ENCODE measurements at regions not wholly inside any gene's neighbourhood (a gene's known extent, or its start where the extent isn't known, plus 50 kb on each side); places are given as distances from the start of the nearest gene placed in this dataset.

DNA sequence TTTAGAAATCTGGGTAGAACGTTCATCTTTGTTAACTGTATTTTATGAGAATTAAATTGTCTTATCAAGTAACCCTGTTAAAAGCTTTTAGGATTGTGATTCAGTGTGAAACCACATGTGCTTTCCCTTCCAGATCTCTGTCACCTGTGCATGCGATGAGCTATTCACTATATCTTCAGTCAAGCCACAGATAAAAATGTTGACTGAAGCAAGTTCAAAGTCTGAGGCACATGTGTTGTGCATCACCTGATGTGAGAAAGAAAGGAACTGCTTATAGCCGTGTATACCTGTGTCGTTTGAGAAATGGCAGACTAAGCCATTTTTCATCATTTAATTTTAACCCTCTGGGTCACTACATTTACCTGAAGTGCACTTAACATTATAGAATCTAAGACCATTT lies 1088.9 kb upstream of the TENM4 start:
- no peak for DNase-seq

GRCh38 chr11:80525663-80526405 lies 1085.0 kb upstream of the TENM4 start:
- no peak for DNase-seq

DNA sequence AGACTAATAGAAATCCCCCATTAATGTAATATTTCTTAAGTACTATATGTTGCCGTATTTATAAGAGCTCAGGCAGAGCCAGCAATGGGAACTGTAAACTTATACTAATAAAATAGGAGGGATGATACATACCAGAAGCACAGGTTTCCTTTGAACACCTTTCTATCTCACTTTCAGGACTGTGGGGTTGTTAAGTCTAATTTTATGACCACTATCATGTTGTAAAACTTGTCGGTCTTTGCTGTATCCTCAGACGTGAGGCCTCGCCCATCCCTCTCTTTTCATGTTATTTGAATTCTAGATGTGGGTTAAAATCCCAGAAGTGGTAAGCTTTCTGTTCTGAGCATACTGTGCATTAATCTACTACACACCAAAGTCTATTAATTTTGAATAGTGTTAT lies 1083.5 kb upstream of the TENM4 start:
- no peak for DNase-seq

DNA sequence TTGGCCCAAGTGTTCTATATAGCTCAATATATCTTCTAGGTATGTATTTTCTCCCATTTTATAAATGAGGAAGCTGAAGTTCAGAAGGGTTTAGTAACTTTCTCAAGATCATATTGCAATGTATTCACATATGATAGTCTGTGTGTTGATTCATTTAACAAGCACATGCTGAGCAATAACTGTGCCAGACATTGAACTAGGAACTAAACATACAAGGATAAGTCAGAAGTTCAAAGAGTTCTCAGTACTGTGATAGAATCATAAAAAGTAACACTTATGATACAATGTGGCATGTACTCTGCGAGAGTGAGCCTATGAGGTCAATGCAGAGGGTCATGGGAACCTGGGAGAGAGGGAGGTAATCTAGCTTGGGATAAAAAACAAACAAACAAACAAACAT lies 1082.2 kb upstream of the TENM4 start:
- no peak for DNase-seq

DNA sequence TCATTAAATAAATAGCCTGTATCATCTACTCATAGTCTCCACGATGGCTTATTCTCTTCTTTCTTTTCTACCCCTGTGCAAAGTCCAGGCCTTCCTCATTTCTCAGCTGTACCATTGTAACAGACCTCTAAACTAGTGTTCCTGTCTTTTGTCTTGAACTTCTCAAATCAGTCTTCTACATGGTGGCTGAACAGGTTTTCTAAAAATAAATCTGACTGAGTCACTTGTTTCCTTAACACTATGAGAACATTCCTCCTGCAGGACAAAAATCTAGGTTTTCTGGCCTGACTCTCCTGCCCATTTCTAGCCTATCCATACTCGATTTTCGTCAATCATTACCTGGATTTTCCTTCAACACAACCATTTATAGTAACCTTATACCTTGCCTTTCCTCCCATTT lies 1080.8 kb upstream of the TENM4 start:
- no peak for DNase-seq

GRCh38 chr11:80520507-80520887 lies 1079.7 kb upstream of the TENM4 start:
- DNase-seq: no peak

- no peak for DNase-seq
These were observed 1079.0 kb upstream of the TENM4 start for GRCh38 chr11:80519596-80520506.

GRCh38 chr11:80517701-80518100 lies 1076.9 kb upstream of the TENM4 start:
- DNase-seq: no peak

GRCh38 chr11:80515097-80515496 lies 1074.3 kb upstream of the TENM4 start:
- no peak for DNase-seq

- DNase-seq: no peak
These were observed 1071.7 kb upstream of the TENM4 start for GRCh38 chr11:80512491-80512890.

- no peak for DNase-seq
These were observed 1064.9 kb upstream of the TENM4 start for GRCh38 chr11:80505771-80506170.

DNA sequence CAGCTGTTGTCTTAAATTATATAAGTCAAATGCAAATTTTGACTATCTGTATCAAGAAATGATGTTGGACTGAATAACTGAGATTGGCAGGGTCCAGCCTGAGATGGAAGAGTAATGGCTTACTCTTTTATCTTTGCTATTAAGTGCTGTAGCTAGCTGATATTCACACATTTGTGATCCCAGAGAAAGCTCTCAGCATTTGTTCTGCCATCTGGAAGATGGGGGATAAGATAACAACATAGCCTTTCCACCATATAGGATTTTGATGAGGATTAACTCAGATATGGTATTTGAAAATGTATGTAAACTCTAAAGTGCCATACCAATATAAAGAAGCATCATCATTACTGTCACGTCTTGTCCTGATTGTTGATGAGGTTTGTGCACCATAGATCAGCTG lies 1063.2 kb upstream of the TENM4 start:
- no peak for DNase-seq

DNA sequence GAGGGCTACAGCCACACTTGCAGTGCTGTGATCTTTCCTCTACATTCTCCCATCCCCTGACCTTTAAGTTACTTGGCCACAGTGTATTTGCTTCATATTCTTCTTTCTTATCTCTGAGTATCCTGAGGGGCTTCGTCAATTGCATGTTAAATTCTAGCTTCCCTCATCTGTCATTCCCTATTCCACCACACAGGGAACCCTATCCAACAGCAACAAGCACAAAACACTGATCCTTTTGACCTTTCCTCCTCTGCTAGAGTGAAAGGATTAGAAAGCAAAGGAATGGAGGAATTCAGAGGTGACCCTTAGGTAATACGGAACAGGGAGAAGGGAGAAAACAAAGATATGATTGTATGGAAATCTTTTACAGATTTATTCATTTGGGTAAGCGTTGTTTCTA lies 1061.7 kb upstream of the TENM4 start:
- DNase-seq: no peak

- DNase-seq: no peak
These were observed 1054.3 kb upstream of the TENM4 start for GRCh38 chr11:80495116-80495515.

- no peak for DNase-seq
These were observed 1047.1 kb upstream of the TENM4 start for GRCh38 chr11:80487952-80488351.

DNA sequence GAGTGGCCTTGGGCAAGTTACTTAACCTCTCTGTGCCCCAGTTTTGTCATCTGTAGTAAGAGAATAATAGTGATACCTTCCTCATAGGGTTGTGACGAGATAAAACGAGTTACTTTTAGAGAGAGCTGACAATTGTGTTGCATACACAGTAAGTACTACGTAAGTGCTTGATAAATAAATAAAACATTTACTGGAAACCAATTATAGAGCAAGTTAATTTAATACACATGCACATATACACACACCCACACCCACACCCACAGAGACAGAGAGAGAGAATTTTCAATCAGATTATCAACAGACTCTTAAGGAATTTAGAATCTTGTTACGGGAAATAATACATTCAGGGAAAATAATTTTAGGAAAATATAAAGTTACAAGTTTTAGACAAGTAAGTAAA lies 1045.8 kb upstream of the TENM4 start:
- DNase-seq: no peak

- no peak for DNase-seq
These were observed 1036.3 kb upstream of the TENM4 start for GRCh38 chr11:80477178-80477577.

- no peak for DNase-seq
These were observed 1032.7 kb upstream of the TENM4 start for GRCh38 chr11:80473562-80473961.

DNA sequence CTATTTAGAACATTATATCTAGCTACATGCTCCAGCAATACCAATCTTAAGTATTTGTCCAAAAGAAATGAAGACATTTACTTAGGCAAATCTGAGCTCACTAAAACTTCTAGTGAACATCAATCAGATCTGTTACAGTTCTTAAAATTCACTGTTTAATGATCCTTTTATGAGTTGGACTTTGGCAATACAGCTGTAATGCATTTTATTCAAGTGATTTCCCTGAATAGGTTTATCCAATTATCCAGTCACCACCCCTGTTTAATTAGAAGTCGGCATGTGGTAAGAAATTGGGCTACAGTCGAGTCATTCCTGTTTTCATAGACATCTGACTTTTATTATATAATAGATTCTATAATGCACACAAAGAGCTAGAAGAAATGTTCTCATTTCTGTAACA lies 1029.0 kb upstream of the TENM4 start:
- DNase-seq: no peak

DNA sequence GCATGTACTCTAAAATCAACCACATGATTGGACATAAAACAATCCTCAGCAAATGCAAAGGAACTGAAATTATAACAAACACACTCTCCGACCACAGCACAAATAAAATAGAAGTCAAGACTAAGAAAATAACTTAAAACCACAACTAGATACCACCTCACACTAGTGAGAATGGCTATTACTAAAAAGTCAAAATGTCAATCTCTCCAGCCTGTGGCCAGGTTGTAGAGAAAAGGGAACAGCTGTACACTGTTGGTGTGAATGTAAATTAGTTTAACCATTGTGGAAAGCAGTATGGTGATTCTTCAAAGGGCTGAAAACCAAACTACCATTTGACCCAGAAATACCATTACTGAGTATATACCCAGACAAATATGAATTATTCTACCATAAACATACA lies 1025.7 kb upstream of the TENM4 start:
- no peak for DNase-seq

- no peak for DNase-seq
These were observed 1021.4 kb upstream of the TENM4 start for GRCh38 chr11:80462211-80462610.

GRCh38 chr11:80458376-80458775 lies 1017.5 kb upstream of the TENM4 start:
- DNase-seq: no peak

- no peak for DNase-seq
These were observed 1017.0 kb upstream of the TENM4 start for GRCh38 chr11:80457823-80458222.

GRCh38 chr11:80455818-80456217 lies 1015.0 kb upstream of the TENM4 start:
- DNase-seq: no peak
